Limb (tissue), 2 donors: ENCODE measurements at regions not wholly inside any gene's neighbourhood (a gene's known extent, or its start where the extent isn't known, plus 50 kb on each side); places are given as distances from the start of the nearest gene placed in this dataset.
A peak's percentile ranks its signal among the peaks of the same experiment; 100 is the strongest.

ENCODE experiments used
- DNase-seq, 2 donors: peaks; one replicate each; pipeline ENCODE4 v3.0.0-alpha.2; 2016; ENCODE audit errors: extremely low spot score in 2 of 2

DNA sequence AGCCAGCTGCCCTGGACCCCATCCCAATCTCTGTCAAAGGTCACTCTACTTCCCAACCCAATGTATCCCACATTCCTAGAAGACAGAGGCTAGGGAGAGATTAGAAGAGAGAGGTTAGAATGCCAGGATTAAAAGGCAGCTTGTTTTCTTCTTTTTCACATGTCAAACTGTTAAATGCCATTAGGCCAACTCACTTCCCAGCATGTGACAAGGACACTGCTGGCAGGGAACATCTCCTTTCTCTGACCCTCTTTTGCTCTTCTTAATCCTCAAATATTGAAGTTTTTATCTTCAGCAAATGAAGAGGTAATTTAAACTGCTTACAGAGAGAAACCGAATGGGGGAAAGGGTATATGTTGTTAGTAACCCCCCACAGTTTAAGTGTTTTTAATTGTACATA lies 89.1 kb downstream of the BBS10 start:
- DNase-seq = no peak

DNA sequence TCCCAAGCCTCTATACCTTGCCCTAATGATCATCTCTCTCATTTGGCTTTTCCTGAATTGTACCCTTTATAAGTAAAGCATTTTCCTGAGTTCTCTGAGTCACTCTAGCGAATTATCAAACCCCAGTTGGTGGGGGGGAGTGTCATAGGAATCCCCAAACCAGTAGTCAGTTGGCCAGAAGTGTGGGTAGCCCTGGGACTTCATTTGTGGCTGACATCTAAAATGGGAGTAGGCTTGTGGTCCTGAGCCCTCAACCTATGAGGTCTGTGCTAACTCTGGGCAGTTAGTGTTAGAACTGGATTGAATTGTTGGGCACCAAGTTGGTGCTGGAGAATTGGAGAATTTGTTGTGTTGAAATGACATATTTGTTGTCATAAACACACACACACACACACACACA lies 91.3 kb downstream of the BBS10 start:
- DNase-seq = no peak

- no peak for DNase-seq
Observed at GRCh38 chr12:76256321-76256720, 91.9 kb downstream of the BBS10 start.

GRCh38 chr12:76255692-76256091 lies 92.5 kb downstream of the BBS10 start:
- DNase-seq = no peak

GRCh38 chr12:76255281-76255680 lies 92.9 kb downstream of the BBS10 start:
- DNase-seq = no peak

GRCh38 chr12:76252031-76252430 lies 96.2 kb downstream of the BBS10 start:
- no peak for DNase-seq

DNA sequence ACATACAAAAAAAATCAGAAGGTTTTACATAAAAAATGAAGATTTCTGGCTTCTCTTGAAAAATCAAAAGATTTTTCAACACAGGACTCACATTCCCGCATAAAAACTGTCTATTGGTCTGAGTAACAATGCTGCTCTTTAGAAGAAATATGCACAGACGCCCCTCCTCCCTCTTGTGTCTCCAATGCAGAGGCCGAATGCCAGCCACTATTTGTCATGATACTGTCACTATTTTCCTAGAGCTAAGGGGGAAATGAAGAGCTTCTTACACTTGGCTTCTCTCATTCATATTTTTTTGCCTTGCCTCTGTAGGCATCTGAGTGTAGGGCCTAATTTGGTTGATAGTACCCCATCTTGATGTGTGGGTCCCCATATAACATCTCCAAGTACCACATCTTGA lies 98.0 kb downstream of the BBS10 start:
- DNase-seq = no peak

DNA sequence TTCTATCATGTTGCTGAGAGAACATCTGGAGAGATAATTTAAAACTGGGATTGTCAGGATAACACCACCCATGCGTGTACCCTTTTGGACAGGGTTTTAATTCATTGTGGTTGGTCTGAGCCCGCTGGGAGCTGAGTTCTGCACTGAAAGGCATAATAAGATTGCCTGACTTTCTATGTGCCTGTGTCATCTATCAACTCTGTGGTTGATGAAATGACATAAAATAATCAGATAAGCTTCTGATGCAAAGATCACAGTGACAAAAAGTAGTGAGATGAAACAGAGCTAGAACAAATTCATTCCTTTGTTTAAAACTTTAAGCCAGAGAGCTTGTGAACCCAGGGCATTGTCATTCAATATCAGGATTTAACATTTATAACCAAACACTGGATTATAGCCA lies 98.7 kb downstream of the BBS10 start:
- no peak for DNase-seq

GRCh38 chr12:76247992-76248391 lies 100.2 kb downstream of the BBS10 start:
- DNase-seq = no peak

DNA sequence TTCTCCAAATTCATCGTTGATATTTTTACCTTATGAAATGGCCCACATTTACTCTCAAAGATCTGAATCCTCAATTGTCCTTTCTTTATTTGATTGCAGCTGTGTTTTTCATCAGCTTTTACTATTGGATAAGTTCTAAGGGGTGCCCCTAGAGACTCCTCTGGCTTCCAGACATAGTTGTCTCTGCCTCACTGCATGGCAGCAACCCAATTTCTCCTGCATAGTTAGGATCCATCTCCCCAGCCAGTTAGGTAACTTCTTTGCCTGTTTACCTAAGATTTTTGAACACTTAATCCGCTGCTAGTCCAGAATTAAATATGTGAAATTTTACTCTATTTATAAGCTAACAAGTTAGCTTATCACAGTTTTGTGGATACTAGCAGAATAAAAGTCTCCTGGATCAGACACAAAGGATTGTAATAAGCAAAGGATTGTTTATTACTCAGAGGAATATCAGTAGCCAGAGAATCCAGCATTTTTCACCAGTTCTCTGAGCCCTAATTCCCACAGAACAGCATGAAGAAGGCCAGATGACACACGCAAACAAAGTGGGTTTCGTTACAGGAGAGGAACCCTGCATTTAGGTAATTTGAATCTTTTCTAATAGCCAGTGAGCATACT lies 101.1 kb downstream of the BBS10 start:
- DNase-seq = peak in 1 of 2 donors; percentile 36

GRCh38 chr12:76246611-76247010 lies 101.6 kb downstream of the BBS10 start:
- DNase-seq = no peak

GRCh38 chr12:76244300-76244699 lies 103.9 kb downstream of the BBS10 start:
- DNase-seq = peak in 1 of 2 donors; percentile 42

DNA sequence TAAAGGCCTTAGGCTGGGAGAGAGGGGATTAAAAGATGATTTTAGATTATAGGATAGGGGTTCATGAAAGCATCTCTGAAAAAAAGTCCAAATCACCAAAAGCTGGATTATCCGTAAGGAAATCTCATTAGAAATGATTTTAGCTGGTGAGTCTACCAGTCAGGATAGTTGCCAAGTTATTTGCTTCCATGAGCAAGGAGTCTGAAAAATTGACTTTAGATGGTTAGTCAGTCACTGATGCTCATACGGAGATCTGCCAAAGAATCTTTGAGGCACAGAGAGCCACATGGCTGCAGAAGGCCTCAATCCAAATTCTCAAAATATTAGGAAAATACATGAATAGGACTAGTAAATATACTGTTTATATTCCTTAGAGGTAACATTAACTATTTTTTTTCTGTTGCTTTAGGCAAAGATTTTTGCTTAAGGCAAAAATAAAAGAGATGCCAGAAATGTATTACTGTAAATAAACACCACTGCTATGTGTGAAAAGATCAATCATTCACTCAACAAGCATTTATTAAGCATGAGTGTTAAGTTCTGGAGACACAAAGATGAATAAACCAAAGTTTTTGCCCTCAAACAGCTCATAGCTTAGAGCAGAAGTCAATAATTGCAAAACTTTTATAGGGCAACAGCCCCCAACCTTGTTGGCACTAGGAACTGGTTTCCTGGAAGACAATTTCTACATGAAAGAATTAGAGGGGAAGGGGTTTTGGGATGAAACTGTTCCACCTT lies 105.2 kb downstream of the BBS10 start:
- DNase-seq = no peak

- no peak for DNase-seq
Observed at GRCh38 chr12:76241371-76241770, 106.8 kb downstream of the BBS10 start.

- no peak for DNase-seq
Observed at GRCh38 chr12:76240281-76240680, 107.9 kb downstream of the BBS10 start.

- no peak for DNase-seq
Observed at GRCh38 chr12:76238688-76239087, 109.5 kb downstream of the BBS10 start.

DNA sequence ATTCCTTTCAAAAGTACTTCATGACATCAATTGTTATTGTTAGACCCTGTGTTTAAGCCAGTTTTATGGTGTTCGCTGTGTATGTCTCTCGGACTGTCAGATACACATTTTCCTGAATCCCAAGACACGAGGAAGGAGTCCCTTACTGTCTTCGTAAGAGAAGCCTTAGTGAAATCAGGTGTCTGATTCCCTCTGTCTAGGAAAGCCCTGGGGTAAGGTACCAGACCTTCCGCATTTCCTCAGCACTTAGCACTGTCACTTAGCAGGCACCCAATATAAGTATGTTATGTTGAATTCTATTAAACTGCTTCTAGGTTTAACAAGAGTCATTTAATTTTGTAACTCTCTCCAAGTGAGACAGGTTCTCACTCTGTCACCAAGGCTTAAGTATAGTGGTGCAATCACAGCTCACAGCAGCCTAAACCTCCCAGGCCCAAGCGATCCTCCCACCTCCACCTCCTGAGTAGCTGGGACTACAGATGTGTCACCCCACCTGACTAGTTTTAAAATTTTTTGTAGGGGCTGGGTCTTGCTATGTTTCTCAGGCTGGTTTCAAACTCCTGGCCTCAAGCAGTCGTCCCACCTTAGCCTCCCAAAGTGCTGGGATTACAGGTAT lies 111.0 kb downstream of the BBS10 start:
- no peak for DNase-seq

GRCh38 chr12:76236640-76237039 lies 111.6 kb downstream of the BBS10 start:
- no peak for DNase-seq

- no peak for DNase-seq
Observed at GRCh38 chr12:76234741-76235140, 113.5 kb downstream of the BBS10 start.

DNA sequence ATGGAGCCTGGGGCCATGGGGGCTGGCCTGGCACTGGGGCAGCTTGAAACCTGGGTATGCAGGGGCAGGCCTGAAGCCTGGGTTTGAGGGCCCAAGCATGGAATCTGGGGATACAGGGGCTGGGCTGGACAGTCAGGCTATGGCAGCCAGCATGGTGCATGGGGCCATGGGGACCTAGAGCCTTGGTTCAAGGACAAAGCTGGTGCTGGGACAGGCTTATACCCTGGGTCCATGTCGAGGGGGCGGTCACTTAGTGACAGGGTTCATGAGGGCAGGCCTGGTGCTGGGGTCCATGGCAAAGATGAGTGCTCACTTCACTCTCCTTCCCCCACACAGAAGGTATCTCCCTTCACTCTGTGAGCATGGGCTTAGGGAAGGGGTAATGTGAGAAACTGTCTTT lies 116.2 kb downstream of the BBS10 start:
- DNase-seq = no peak

DNA sequence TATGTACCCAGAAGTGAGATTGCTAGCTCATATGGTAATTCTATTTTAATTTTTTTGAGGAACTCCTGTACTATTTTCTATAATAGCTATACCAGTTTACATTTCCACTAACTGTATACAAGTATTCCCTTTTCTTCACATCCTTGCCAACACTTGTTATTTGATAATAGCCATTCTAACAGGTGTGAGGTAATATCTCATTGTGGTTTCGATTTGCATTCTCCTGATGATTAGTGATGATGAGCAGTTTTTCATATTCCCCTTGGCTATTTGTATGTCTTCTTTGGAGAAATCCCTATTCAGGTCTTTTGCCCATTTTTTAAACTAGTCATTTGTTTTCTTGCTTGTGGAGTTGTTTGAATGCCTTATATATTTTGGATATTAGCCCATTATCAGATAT lies 121.3 kb downstream of the BBS10 start:
- no peak for DNase-seq

GRCh38 chr12:76226397-76226796 lies 121.8 kb downstream of the BBS10 start:
- DNase-seq = no peak

DNA sequence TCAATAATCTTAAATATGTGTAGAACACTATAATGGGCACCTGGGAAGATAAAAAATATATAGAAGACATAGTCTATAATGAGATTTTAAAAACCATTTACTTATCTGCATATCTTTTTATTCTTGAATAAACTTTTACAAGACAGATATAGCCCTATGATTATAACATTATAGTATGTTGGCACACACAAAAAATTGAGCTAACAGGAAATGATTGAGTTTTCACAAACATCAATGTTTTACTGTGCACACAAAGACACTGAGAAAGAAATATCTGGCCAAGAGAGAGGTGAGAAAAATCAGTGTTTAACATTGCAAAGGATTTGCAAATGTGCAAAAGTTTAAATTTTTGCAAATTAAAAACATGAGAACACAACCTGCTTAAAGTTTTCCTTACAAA lies 124.3 kb downstream of the BBS10 start:
- no peak for DNase-seq
